ENCODE measurements at regions not wholly inside any gene's neighbourhood (a gene's known extent, or its start where the extent isn't known, plus 50 kb on each side); places are given as distances from the start of the nearest gene placed in this dataset.

GRCh38 chr2:56971383-56971974 is 787.7 kb downstream of the CCDC85A start:
- H3K4me3 ChIP-seq (ENCODE audit: low read depth, low read length): no peak overlapping the region
- TF ChIP-seq, protein P1, sequence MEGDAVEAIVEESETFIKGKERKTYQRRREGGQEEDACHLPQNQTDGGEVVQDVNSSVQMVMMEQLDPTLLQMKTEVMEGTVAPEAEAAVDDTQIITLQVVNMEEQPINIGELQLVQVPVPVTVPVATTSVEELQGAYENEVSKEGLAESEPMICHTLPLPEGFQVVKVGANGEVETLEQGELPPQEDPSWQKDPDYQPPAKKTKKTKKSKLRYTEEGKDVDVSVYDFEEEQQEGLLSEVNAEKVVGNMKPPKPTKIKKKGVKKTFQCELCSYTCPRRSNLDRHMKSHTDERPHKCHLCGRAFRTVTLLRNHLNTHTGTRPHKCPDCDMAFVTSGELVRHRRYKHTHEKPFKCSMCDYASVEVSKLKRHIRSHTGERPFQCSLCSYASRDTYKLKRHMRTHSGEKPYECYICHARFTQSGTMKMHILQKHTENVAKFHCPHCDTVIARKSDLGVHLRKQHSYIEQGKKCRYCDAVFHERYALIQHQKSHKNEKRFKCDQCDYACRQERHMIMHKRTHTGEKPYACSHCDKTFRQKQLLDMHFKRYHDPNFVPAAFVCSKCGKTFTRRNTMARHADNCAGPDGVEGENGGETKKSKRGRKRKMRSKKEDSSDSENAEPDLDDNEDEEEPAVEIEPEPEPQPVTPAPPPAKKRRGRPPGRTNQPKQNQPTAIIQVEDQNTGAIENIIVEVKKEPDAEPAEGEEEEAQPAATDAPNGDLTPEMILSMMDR (IDR thresholded peaks at IDR 0.05; ENCODE audit: low read depth, low read length): no peak
- no peak for DNase-seq (ENCODE audit: low read depth)

GRCh38 chr2:56981554-56981953 is 797.8 kb downstream of the CCDC85A start:
- no peak overlapping the region for H3K4me3 ChIP-seq (ENCODE audit: low read depth, low read length)
- no peak for DNase-seq (ENCODE audit: low read depth)
- no peak for TF ChIP-seq MYC (IDR thresholded peaks at IDR 0.05; ENCODE audit: low read depth, low read length)
- TF ChIP-seq, protein P1 (IDR thresholded peaks at IDR 0.05; ENCODE audit: low read depth, low read length): no peak
- no peak for TF ChIP-seq POLR2A (IDR thresholded peaks at IDR 0.05; ENCODE audit: extremely low read depth, insufficient read length)
- no peak for TF ChIP-seq MAX (IDR thresholded peaks at IDR 0.05; ENCODE audit: low read depth, low read length)

- H3K4me3 ChIP-seq (ENCODE audit: low read depth, low read length): no peak overlapping the region
- no peak for TF ChIP-seq MAX (IDR thresholded peaks at IDR 0.05; ENCODE audit: low read depth, low read length)
- no peak for TF ChIP-seq MYC (IDR thresholded peaks at IDR 0.05; ENCODE audit: low read depth, low read length)
- TF ChIP-seq POLR2A (IDR thresholded peaks at IDR 0.05; ENCODE audit: extremely low read depth, insufficient read length): no peak
- TF ChIP-seq, protein P1 (IDR thresholded peaks at IDR 0.05; ENCODE audit: low read depth, low read length): no peak
- DNase-seq (ENCODE audit: low read depth): no peak
Measured at GRCh38 chr2:56985609-56986008, 801.8 kb downstream of the CCDC85A start.

GRCh38 chr2:57022496-57022895 is 838.7 kb downstream of the CCDC85A start:
- H3K4me3 ChIP-seq (ENCODE audit: low read depth, low read length): no peak overlapping the region
- TF ChIP-seq POLR2A (IDR thresholded peaks at IDR 0.05; ENCODE audit: extremely low read depth, insufficient read length) (no peak), MYC (IDR thresholded peaks at IDR 0.05; ENCODE audit: low read depth, low read length) (no peak), MAX (IDR thresholded peaks at IDR 0.05; ENCODE audit: low read depth, low read length) (no peak)
- TF ChIP-seq, protein P1 (IDR thresholded peaks at IDR 0.05; ENCODE audit: low read depth, low read length): no peak
- DNase-seq (ENCODE audit: low read depth): no peak

GRCh38 chr2:57044931-57045635 is 861.3 kb downstream of the CCDC85A start:
- DNase-seq (ENCODE audit: low read depth): no peak
- H3K4me3 ChIP-seq (ENCODE audit: low read depth, low read length): no peak overlapping the region
- TF ChIP-seq, protein P1 (IDR thresholded peaks at IDR 0.05; ENCODE audit: low read depth, low read length): no peak
- no peak for TF ChIP-seq MYC (IDR thresholded peaks at IDR 0.05; ENCODE audit: low read depth, low read length)
- no peak for TF ChIP-seq MAX (IDR thresholded peaks at IDR 0.05; ENCODE audit: low read depth, low read length)
- no peak for TF ChIP-seq POLR2A (IDR thresholded peaks at IDR 0.05; ENCODE audit: extremely low read depth, insufficient read length)

Data from NB4 (cell line).